Heart left ventricle (tissue), 16 donors: ENCODE measurements at regions not wholly inside any gene's neighbourhood (a gene's known extent, or its start where the extent isn't known, plus 50 kb on each side); places are given as distances from the start of the nearest gene placed in this dataset.

ENCODE experiments used
- ATAC-seq, 4 donors: fragments of 200-7000 bp; cut with Tn5 transposase; one replicate each; pipeline ENCODE4 v1.9.1; 2020 to 2022; ENCODE audit warnings: moderate library complexity in 4 of 4, mild to moderate bottlenecking in 3 of 4, moderate number of reproducible peaks in 1 of 4
- DNase-seq, 5 donors: peaks; one replicate each; pipeline ENCODE4 v3.0.0-alpha.2; 2020
- H3K27ac ChIP-seq, 12 donors: fragments of 200-600 bp; sonication (generic) in 4 of 12; one replicate each; pipeline versions ENCODE4 v1.5.0 to v1.8.0; 2016 to 2022; ENCODE audit warnings: mild to moderate bottlenecking in 2 of 12
- H3K27me3 ChIP-seq, 9 donors: fragments of 200-600 bp; sonication (generic) in 2 of 9; one replicate each; pipeline versions ENCODE4 v1.5.1 to v1.8.0; 2016 to 2022; ENCODE audit warnings: mild to moderate bottlenecking in 3 of 9
- H3K36me3 ChIP-seq, 9 donors: fragments of 200-600 bp; sonication (generic) in 2 of 9; one replicate each; pipeline versions ENCODE4 v1.5.0 to v1.8.0; 2018 to 2022; ENCODE audit warnings: mild to moderate bottlenecking in 2 of 9
- H3K4me1 ChIP-seq, 12 donors: fragments of 200-600 bp; sonication (generic) in 4 of 12; one replicate each; pipeline versions ENCODE4 v1.5.0 to v1.8.0; 2016 to 2022; ENCODE audit warnings: mild to moderate bottlenecking in 3 of 12
- H3K4me3 ChIP-seq, 12 donors: fragments of 200-600 bp; sonication (generic) in 4 of 12; one replicate each; pipeline versions ENCODE4 v1.5.0 to v1.8.0; 2017 to 2022; ENCODE audit warnings: mild to moderate bottlenecking in 9 of 12, moderate library complexity in 4 of 12
- H3K9me3 ChIP-seq, 12 donors: fragments of 200-600 bp; sonication (generic) in 4 of 12; one replicate each; pipeline versions ENCODE4 v1.5.0 to v1.8.0; 2016 to 2022; ENCODE audit warnings: mild to moderate bottlenecking in 1 of 12
- CTCF ChIP-seq, 12 donors: fragments of 200-600 bp; sonication (generic) in 4 of 12; IDR thresholded peaks; one replicate each; pipeline versions ENCODE4 v1.5.0 to v1.8.0; 2018 to 2022; ENCODE audit warnings: antibody characterized with exemption in 12 of 12, mild to moderate bottlenecking in 5 of 12
- POLR2A ChIP-seq, 2 donors: fragments of 450-650 bp; IDR thresholded peaks; one replicate each; pipeline ENCODE4 v1.6.1; 2017; ENCODE audit warnings: antibody characterized with exemption in 2 of 2, mild to moderate bottlenecking in 2 of 2, moderate library complexity in 2 of 2
- WGBS, 4 donors: extraction: QIAGEN DNeasy Blood & Tissue Kit in 2 of 4; methylation state at CpG; one replicate each; pipeline versions ENCODE4 v1.1.5 to v1.1.7; 2013 to 2018; 5-methylcytosine and 5-hydroxymethylcytosine counted together
- intact Hi-C, 10 donors: fragments of 100-400 bp; cut with DNase I; formaldehyde crosslinking; loops; one replicate each; pipeline versions ENCODE4 v1.11.1 to v1.14.2; 2022
- donor health status: ischemic (EF 13 %, LVEDD 7.1; RV severe dilation, severe dysfunction).
- donor health status: healthy with polysubstance abuse.
- donor health status: DM: no; HTN: yes; CAD: no.
- donor health status: DM: no; HTN: no; CAD: no.
- donor health status: ischemic (EF 25% LVEDD 6.9; RV normal size, moderate dysfunction).
- donor health status: ischemic (EF 25% LVEDD 5.7; RV mildly dilated, moderate dysfunction).
- donor health status: healthy.
- donor health status: DM: yes; HTN: yes; CAD: no.
- donor health status: ischemic (EF 35%, LVEDD 5.7; RV mildly dilated, moderate dysfunction).
- donor health status: nonischemic (EF 11% LVEDD 7.7; RV severe dilation, severe dysfunction).
- donor health status: DM: yes; HTN: yes; CAD: no.
- donor health status: PGD.
- donor health status: ischemic (EF 29% LVEDD 5.4; RV normal size, mild dysfunction).
- donor health status: nonischemic (EF 23%, LVEDD 6.1; RV moderate dilation, normal function).

DNA sequence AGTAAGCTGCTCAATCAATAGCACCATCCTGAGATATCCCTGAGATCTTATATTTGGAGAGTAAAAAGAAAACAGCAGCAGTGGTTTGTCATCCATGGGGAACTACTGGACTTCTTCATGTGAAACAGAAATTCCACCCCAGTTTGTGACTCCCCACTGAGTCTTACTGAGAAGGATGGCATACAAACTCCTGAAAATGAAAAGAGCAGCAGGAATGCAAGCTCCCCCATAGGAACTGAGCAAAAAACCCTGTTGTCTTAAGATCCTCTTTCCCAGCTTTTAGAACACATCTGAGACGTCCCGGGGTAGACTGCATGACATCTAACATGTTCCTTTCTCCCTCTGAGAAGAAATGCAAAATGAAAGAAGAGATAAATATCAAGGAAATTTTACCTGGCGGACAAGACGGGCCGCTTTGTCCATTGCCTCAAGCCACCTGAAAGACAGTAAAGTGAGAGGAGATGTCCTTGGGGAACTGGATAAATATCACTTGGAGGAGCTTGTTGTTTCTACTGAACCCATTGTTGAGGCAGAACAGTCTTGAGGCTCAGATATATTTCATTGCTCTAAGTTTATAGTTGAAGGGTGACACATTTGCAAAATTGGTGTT lies 117.1 kb downstream of the NUDT12 start:
- DNase-seq (no peak), ATAC-seq (no peak)
- WGBS, 4 donors, result 70 to 86% (median 84%) methylated on average over 5 of the region's 5 CpGs
- Histone ChIP-seq H3K9me3 (peaks cover 0 to 8% (median 0%) of the 10 kb centered on the region in 12 donors), H3K4me1 (peaks cover 0 to 10% (median 1%) of the 10 kb centered on the region in 12 donors), H3K4me3 (no peak overlapping the region), H3K27ac (no peak overlapping the region), H3K27me3 (no peaks in the 10 kb centered on the region), H3K36me3 (no peaks in the 10 kb centered on the region)
- intact Hi-C loops, result no loop called here
- TF ChIP-seq CTCF (IDR thresholded peaks at IDR 0.05), result no peak
- TF ChIP-seq POLR2A (IDR thresholded peaks at IDR 0.05), result no peak

DNA sequence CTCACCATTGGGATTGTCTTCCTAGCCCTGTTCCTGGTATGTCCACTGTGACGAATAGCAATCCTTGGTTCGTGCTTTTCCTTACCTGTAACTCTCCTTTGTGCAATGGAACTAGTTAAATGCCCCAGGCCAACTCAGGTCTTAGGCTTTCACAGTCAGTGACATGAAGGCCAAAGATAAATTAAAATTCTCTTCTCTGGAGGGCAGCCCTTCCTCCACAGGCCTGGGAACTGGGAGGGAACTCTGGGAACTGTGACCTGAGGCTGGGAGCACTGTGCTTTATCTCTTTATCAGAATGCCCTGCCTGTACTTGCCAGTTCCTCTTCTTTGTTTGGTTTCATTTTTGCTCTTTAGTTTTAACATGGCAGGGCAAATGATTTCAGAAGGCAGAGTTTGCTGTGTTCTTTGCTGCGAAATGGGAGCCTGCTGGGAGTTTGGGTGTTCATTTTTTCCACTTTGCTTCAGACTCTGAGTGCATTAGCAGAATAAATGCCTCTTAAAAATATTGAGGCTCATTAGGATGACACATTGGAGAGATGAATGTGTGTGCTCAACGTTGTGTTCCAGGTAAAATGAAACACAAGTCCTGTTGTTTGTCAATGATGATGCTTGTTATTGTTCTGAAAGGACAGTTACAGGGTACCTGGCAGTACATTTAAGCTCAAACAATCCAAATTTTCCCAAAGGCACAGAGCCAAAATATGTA lies 118.1 kb downstream of the NUDT12 start:
- H3K4me1 ChIP-seq, result peaks cover 0 to 10% (median 0%) of the 10 kb centered on the region in 12 donors
- no peaks in the 10 kb centered on the region for H3K36me3 ChIP-seq
- peaks cover 0 to 17% (median 7%) of the 10 kb centered on the region in 12 donors for H3K9me3 ChIP-seq
- H3K4me3 ChIP-seq, result no peak overlapping the region
- 79 to 85% (median 82%) methylated on average over 4 of the region's 4 CpGs for WGBS, 4 donors
- no peaks in the 10 kb centered on the region for H3K27me3 ChIP-seq
- ATAC-seq, result no peak
- TF ChIP-seq CTCF (IDR thresholded peaks at IDR 0.05) (no peak), POLR2A (IDR thresholded peaks at IDR 0.05) (no peak)
- H3K27ac ChIP-seq, result no peak overlapping the region
- DNase-seq, result no peak
- intact Hi-C loops, result no loop called here

DNA sequence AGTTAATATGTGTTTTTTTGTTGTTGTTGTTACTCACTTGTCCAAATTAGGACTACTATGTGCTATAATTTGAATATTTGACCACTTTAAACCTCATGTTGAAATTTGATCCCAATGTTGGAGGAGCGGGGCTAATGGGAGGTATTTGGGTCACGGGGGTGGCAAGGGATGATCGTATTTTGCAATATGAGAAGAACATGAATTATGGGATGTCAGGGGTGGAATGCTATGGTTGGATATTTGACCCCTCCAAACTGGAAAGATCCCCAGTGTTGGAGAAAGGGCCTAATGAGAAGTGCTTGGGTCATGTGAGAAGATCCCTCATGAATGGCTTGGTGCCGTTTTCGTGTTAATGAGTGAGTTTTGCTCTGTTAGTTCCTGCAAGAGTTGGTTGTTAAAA lies 119.8 kb downstream of the NUDT12 start:
- ATAC-seq (no peak), DNase-seq (no peak)
- Histone ChIP-seq H3K9me3 (peaks cover 0 to 30% (median 16%) of the 10 kb centered on the region in 12 donors), H3K27ac (no peak overlapping the region), H3K4me1 (peaks cover 0 to 10% (median 0%) of the 10 kb centered on the region in 12 donors), H3K27me3 (no peaks in the 10 kb centered on the region), H3K4me3 (no peak overlapping the region), H3K36me3 (no peaks in the 10 kb centered on the region)
- no peak for TF ChIP-seq POLR2A (IDR thresholded peaks at IDR 0.05)
- no peak for TF ChIP-seq CTCF (IDR thresholded peaks at IDR 0.05)
- WGBS, 4 donors, result 92 to 96% (median 95%) methylated on average over 5 of the region's 5 CpGs
- intact Hi-C loops, result no loop called here

GRCh38 chr5:103441523-103441922 lies 121.1 kb downstream of the NUDT12 start:
- peaks cover 0 to 10% (median 0%) of the 10 kb centered on the region in 12 donors for H3K4me1 ChIP-seq
- TF ChIP-seq POLR2A (IDR thresholded peaks at IDR 0.05) (no peak), CTCF (IDR thresholded peaks at IDR 0.05) (peak in 4 of 12 donors; percentile 6 to 28 (median 21))
- H3K27ac ChIP-seq, result no peak overlapping the region
- peak in 1 of 4 donors; percentile 61 for ATAC-seq
- intact Hi-C loops, result no loop called here
- WGBS, 4 donors, result 22 to 33% (median 26%) methylated on average over 2 of the region's 2 CpGs
- peaks cover 0 to 30% (median 16%) of the 10 kb centered on the region in 12 donors for H3K9me3 ChIP-seq
- H3K4me3 ChIP-seq, result no peak overlapping the region
- DNase-seq, result no peak
- no peaks in the 10 kb centered on the region for H3K36me3 ChIP-seq
- H3K27me3 ChIP-seq, result no peaks in the 10 kb centered on the region
